Activated CD4-positive, CD25-positive, alpha-beta regulatory T cell treated with anti-CD3 and anti-CD28 coated beads, Interleukin-2, amount 50 U/mL, for 24 hours (primary cell): ENCODE measurements at regions not wholly inside any gene's neighbourhood (a gene's known extent, or its start where the extent isn't known, plus 50 kb on each side); places are given as distances from the start of the nearest gene placed in this dataset.
"Not testable (repeated sequence)": the region's sequence is repeated elsewhere in the genome, so short reads cannot be mapped to it uniquely, and the experiment has no call there.

ENCODE experiments used
- ATAC-seq, 2 donors: fragments of 150-1000 bp; cut with Tn5 transposase; one replicate each; pipeline ENCODE4 v1.10.0; 2021; ENCODE audit warnings: mild to moderate bottlenecking in 1 of 2, moderate library complexity in 1 of 2

DNA sequence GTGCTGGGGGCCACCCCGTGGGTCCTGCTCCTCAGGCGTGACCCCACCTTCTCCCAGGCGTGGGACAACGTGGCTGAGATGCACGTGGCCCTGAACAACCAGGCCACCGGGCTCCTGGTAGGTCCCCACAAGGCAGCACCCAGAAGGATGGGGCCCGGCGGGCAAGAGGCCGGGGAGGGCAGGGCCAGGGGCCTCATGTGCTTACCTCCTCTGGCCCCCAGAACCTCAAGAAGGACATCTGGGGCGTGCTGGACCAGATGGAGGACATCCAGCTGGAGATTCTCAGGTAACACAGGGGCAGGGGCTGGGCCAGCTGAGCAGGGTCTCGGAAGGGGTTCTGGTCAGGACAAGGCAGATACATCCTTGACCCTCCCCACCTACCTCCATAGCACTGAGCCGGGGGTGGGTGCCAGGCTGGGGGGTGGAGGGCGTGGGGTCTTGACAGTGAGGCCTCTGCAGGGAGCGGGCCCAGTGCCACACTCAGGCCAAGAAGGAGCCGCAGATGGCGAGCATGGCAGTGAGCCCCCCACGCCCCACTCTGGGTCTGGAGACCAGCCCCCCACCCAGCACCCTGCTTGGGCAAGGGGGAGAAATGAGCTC lies 186.3 kb downstream of the IGLL1 start:
- no peak for ATAC-seq

DNA sequence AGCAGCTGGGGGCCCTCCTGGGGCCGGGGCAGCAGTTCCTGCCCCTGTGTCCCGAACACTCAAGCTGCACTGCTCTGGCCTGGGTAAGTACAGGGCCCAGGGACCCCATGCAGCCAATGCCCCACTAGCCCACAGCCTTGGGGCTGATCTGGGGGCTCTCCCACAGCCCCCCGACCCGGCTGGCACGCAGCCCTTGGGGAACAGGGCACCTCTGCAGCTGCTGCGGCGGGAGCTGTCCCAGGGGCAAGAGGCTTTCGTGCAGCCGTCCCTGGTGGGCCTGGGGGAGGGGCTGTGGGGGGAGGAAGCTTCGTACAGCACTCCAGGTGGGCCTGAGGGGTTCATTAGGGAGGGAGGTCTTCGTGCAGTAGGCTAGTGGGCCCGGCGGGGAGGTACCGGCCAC lies 186.9 kb downstream of the IGLL1 start:
- not testable (repeated sequence) for ATAC-seq

DNA sequence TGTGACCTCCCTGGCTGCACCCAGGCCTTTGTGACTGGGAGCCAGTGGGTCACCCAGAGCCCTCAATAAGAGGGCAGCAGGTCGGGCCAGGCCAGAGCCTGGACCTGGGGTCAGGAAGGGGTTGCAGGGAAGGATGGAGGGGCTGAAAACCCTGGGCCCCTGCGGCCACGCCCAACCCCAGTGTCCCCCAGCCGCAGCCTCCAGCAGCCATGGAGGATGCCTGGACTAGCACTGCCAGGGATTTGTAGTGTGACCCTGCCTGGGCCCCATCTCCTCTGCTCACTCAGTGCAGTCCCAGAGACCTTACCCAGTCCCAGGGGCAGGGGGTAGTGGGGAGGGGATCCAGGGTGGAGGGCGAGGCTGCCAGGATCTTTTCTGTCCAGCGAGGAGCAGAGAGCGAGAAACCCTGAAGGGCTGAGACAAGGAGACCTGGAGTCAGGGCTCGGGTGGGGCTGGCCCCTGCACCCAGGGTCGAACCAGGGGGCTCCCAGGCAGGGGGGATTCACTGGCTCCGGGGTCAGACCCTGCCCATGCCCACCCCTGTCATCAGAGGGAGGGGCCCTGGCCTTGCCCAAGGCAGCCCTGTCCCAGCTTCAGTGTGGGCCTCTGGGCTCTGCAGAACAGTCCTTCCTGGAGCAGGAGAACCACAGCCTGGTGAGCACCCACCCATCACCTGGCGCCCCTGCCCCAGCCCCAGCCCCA lies 187.5 kb downstream of the IGLL1 start:
- ATAC-seq = no peak

DNA sequence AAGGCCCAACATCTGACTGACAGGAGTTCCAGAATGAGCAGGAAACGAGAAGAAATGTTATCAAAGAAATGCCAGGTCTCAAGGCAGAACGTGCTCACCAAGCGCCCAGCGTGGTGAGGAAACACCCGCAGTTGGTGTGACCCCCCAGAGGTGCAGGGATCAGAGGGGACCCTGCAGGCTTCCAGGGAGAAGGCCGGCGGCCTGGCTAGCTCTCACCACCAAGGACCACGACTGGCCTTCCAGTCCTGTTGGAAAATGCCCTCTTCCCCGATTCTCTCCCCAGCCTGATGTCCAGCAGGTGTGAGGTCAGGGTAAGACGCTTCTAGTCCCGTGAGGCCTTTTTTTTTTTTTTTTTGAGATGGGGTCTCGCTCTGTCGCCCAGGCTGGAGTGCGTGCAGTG lies 189.1 kb downstream of the IGLL1 start:
- no peak for ATAC-seq

DNA sequence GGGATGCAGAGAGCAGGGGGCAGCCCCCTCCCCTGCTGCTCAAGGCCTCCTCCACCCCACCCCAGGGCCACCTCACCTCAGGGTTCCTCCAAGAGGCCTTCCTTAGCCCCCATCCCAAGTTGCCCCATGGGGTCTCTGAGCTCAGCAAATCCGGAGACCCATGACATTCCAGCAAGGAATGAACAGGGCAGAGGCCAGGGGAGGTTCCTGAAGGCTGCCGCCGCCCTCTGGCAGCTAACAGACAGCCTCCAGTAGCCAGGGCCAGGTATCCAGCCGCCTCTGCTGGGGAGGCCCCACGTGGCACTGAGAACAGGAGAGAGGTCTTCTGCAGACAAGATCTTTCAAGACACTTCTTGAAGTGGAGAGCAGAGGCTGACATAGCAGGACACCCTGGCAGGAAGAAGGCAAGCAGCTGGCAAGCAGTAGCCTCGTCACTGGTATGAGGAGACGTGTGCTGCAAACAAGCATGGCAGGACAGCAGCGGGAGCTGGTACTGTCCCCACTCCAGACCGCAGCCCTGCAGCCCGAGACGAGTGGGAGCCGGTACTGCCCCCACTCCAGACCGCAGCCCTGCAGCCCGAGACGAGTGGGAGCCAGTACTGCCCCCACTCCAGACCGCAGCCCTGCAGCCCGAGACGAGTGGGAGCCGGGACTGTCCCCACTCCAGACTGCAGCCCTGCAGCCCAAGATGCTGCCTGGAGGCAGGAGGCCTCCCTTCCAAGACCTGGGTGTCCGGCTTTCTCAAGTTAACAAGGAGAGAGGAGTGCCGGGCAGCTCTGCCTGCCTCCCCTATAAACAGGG lies 190.6 kb downstream of the IGLL1 start:
- no peak for ATAC-seq

DNA sequence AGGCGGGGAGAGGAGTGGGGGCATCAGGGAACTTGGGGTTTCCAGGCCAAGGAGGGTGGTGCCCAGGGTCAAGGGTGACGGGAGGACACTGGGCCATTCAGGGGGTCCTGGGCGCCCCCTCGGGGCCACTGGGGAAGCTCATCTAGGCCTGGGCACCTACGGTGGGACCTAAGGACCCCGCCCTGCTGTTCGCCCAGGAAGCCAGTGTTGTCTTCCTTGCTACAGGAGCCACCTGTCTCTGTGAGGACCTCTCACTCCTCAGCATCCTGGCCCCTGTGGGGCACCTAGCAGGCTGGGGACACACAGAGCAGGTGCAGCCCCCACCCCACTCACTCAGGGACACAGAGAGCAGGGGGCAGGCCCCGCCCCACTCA lies 191.6 kb downstream of the IGLL1 start:
- no peak for ATAC-seq

DNA sequence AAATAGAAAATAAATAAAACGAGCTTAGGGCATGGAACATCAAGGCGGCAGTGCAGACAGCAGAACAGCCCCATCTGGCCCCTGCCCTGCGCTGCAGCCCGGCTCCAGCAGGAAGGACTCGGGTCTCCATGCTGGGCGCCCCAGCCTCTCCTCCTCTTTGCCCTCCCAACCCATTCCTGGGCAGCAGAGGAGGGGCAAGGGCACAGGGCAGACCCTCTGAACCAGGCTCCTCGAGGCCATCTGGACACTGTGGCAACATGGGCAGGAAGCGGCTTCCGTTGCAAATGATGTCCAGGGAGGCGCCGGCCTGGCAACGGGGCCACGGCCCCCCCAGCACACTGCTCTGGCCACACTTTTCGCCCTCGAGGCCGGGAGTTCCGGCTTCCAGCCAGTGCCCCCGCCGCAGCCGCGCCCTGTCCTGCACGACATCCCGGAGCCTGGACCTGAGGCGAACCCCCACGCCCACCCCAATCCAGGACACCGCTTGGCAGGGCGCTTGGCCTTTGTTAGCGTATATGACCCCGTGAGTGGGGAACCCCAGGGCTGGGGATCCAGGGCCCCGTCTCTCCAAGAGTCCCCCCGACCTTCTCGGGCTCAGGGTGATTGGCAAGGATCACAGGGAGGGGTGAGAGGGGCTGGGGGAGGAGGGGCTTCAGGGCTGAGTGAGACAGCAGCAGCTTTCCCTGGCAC lies 192.1 kb downstream of the IGLL1 start:
- ATAC-seq = no peak

DNA sequence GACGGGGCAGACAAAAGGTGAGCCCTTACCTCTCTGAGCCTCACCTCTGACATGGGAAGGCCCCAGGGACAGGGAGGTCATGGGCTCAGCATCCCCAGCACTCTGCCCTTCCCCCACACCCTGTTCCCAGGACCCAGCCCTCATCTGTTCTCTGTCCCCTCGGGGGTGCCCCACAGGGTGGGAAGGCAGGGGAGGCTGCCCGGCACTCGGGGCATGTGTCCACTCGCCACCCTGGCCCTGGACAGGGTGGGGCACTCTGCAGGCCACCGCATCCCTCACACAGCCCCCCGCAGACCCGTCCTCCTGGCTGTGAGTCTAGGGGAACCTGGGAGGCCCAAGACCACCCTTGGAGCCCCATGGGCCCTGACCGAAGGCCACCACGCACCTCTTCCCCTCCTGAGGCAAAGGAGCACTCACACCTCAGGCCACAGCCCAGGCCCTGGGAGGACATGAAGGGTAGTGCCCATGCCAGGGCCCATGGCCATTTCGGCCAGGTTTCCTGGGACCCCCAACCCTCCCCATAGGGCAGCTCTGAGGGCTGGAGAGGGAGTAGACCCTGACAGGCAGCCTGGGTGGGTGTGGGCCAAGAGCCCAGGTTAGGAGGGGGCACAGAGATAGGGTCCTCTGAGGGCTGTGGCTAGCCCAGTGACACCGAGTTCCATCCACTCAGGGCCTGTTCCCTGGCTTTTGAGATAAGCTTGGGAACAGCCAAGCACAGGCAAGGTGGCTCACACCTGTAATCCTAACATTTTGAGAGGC lies 193.1 kb downstream of the IGLL1 start:
- no peak for ATAC-seq

DNA sequence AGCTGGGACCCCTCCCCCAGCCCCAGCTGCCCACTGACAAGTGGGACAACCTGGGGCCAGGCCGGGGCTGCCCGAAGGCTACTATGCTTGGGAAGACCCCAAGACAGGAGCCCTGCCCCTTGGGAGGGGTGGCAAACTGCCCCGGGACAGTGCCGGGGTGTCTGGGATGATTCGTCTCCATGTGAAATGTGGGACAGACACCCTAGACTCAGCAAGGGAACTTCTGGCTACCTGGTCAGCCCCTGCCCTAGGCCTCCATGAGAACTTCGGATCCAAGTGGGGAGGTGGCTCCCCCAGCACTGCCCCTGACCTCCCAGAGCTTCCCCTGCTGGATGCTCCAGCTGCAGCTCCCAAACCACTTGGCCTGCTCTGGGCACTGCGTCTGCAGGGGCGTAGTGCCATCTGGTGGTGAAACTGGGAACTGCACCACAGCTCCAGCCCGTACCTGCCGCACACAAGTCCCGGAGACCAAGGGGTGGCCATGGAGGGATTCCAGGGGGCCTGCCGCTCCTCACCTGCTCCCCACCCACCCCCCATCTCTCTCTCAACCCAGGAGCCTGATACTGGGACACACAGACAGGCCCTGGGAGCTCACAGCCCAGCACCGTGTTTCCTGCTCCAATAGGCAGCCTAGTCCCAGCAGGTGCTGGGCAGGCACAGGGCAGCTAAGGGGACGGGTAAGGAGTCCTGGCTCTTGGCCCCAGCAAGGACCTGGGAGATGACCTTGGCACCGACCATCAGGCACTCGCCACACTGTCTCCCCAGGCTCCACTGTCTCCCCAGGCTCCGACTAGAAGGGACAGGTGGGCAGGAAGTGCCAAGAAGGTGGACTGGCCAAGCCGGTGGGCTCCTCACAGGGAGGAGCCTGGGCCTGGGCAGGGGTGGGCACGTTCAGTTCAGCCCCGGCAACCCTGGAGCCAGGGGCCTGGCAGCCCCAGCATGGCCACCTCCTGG lies 194.1 kb downstream of the IGLL1 start:
- peak; percentile 77 to 80 for ATAC-seq

DNA sequence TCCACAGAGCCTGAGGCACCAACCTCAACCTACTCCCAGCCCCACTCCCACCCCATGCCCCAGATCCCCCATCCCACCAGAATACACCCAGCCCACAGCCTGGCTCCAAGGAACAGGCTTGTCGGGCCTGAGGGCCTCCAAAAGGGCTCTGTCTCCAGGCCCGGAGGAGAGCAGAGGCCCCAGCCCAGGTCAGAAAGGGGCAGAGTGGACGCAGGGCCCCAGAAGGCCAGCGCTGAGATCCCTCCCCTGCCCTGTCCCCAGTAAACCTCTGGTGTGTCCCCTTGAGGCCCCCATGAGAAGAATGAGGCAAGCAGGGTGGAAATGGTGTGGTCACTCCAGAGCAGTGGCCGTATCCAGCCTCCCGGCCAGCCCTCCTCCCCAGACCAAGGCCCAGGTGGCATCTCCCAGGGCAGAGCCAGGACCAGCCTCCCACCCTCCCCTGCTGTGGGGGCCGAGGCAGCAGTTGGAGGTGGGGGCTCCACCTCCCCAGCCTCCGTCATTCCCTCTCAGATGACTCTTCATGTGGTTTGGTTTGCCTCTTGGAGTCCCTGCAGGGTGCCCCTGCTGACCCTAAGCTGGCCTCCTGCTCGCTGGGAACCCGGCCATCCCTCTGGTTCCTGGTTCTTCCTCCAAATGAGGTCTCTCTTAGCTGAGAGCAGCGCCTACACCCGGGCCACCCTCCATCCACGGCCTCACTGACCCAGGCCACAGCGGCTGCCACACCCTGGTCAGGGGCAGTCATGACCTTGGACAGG lies 195.0 kb downstream of the IGLL1 start:
- no peak for ATAC-seq

DNA sequence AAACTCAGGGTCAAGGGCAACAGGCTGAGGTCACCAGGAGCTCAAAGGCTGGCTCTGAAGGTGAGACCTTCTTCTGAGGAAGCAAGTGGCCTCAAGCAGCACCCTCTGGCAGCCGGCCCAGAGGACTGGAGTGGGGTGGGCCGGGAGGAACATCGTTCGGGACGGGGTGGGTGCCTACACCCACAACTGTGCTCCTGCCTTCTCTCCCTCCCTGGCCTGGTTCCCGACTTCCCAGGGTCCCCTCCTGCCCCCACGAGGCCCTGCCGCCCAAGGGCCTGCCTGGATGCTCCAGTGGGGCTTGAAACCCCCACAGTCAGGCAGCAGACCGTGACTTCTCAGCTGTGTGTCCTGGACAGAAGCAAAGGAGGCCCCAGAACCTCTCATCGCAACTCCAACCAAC lies 195.7 kb downstream of the IGLL1 start:
- ATAC-seq = no peak

DNA sequence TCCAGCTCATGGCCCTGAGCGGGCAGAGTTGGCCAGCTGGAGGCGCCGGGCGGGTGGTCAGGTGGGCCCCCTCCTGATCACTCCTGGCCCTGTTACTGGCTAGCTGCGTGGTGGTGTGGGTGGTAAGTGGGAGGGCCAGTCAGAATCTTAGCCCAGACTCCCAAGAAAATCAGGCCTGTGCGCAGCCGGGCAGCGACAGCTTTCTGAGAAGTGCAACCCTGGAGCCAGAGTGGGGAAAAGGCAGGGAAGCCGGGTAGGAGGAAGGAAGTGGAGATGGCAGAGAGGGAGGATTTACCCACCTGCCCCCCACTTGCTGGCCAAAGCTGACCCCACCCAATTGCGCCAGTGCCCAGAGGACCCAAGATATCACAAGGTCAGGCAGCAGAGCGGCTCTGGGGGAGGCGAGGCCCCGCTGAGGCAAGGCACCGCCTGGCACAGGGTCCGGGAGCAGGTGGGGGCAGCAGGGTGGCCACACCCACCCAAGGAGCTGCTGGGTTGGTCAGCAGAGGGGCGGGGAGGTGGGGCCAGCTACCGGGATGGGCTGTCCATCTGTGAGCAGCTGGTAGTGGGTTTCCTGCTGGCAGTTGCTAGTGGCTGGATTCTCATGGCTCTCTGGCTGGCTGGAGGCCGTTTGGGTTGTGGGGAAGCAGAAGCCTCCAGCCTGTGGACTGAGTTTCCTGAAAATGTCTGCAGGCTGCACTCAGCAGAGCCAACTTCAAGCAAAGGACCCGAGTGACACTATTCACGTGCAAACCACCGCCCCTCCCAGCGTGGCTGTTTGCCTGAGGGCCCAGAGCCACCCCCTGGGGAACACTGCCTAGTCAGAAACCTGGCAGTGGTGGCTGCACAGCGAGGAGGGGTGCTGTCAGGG lies 196.4 kb downstream of the IGLL1 start:
- no peak for ATAC-seq

DNA sequence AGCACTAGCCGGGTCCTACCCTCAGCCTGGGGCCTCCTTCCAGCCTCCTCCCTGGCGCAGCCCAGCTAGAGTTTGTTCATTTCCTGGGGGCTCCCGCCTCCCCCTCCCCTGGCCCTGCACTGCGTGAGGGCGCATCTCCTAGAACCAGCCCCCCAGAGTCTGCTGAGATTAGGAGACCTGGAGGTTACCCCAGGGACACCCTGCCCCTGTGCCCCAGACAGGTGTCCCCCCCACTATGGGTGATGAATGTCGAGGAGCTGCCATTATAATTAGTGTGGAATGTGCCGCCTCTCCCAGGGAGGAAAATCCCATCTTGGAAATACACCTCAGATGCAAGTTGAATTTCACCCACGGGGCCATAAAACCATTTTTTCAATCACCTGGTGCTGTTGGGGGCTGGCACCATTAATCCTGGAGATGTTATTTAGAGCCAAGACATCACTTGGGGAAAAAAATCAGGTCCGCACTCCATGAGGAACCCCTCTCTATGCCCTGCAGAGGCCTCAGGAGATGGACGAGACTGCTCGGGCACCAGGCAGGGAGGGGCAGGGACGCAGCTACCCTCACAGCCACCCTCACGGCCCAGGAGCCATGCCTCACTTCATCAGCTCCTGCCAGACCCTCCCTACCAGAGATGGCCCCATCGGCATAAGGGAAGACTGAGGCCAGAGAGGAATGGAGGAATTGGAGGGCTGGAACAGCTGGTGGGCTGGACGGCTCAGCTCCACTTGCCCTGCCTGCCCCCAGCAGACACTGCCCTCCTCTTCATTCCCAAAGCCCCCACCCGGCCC lies 197.5 kb downstream of the IGLL1 start:
- ATAC-seq = no peak

DNA sequence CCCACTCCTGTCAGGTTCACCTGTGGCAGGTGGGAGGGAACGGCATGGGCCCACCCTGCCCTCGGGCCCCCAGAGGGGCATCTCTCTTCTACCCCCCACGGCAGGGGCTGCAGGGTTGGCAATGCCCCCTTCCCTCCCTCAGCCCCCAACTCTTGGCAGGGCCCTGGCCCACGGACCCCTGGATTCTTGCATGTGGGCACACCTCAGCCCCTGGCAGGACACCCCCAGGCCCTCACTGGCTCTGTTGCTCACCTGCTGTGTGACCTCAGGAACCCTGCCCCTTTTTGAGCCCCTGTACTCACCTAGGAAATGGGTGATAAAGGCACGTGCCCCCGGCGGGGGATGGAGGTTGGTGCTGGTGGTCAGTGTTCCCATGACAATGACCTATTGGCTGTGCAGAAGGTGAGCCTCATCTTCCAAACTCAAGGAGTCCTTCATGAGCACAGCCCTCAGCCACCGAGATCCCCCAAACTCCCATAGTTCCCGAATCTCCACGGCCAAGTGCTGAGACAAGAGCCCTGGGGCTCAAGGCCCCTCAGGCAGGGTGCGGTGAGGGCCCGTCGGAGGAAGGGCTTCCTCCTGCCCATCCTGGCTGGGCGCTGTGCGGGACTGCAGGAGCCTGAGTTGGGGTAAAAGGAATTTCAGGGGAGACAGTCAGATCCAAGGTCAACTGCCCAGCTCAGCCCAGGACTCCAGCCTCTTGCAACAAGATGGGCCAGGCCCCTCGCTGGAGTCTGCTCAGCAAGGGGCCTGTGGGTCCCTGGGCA lies 198.2 kb downstream of the IGLL1 start:
- no peak for ATAC-seq

DNA sequence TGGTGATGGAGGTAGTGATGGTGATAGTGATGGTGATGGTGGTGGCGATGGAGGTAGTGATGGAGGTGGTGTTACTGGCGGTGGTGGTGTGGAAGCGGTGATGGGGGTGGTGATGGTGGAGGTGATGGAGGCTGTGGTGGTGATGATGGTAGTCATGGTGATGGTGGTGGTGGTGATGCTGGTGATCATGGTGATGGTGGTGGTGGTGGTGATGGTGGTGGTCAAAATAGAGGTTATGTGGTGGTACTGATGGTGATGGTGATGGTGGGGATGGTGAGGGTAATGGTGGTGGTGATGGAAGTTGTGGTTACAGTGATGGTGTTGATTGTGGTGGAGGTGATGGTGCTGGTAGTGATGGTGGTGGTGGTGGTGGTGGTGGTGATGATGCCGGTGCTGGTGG lies 199.2 kb downstream of the IGLL1 start:
- ATAC-seq = no peak

DNA sequence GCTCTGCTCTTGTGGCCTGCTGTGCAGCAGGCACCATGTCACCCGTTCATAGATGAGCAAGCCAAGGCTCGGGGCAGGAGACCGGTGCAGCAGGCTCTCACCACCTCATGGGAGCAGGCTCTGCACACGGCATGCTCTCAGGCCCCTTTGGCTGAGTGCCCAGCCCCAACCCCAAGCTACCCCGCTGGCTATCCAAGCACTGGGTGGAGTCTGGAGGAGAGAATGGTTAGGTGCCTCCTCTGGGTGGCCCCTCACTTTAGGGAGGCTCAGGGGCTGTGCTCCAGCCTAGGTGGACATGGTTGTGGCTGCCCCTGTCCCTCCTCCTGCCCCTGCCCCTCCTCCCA lies 199.9 kb downstream of the IGLL1 start:
- no peak for ATAC-seq

DNA sequence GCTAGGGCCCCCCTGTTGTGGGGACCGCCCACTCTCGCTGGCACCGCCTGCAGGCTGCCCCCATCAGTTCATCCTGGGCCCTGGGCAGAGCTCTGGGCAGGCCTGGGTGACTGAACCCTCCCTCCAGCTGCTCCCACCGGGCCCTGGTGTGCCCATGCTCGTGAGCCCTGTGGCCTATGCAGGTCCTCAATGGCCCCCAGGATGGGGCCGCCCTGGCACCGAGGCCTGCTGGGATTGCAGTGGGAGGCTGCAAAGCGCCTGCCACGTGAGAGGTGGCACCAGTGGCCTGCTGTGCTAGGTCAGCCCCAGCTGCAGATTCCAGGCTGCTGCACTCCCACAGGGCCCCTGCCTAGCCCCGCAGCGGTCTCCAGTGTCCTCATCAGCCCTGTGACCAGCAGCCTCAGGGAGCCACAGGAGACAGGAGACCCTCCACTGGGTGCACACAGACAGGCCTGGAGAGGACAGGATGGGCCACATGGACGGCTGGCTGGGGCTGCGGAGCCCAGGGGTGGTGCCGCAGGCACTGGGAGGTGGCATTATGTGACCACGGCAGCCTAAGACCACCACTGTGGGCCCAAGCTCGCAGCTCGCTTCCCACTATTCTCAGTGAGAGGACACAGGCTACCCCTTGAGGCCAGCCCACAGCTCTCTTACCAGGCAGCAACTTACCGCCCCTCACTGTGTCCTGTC lies 199.4 kb downstream of the BCR start:
- not testable (repeated sequence) for ATAC-seq

DNA sequence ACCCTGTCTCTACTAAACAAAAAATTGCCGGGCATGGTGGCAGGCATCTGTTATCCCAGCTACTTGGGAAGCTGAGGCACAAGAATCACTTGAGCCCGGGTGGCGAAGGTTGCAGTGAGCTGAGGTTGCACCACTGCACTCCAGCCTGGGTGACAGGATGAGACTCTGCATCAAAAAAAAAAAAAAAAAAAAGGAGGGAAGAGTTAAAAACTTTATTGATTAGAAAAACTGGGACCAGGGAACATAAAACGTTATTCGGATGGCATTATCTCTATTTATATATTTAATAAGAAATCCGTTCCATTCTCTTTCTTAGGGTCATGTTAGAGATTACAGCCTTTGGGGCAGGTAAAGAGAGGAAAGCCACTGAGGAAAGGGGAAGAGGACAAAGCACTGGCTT lies 197.5 kb downstream of the BCR start:
- no peak for ATAC-seq
